NCI-H2107 treated with DMSO at 0.1 percent for 48 hours (cell line): ENCODE measurements at regions not wholly inside any gene's neighbourhood (a gene's known extent, or its start where the extent isn't known, plus 50 kb on each side); places are given as distances from the start of the nearest gene placed in this dataset.
A peak's percentile ranks its signal among the peaks of the same experiment; 100 is the strongest.
"Not testable (repeated sequence)": the region's sequence is repeated elsewhere in the genome, so short reads cannot be mapped to it uniquely, and the experiment has no call there.

Source experiments
- DNase-seq: peaks from one replicate; lab custom pipeline; 2025; ENCODE audit not compliant: unreplicated experiment; lab: John Stamatoyannopoulos, UW

GRCh38 chr5:74404574-74405508 lies 235.7 kb downstream of the ENC1 start:
- no peak for DNase-seq

GRCh38 chr5:74403771-74404170 lies 236.8 kb downstream of the ENC1 start:
- no peak for DNase-seq

- DNase-seq, result no peak
Observed at GRCh38 chr5:74402553-74402952, 238.0 kb downstream of the ENC1 start.

GRCh38 chr5:74401946-74402320 lies 238.6 kb downstream of the ENC1 start:
- DNase-seq, result no peak

- DNase-seq, result no peak
Observed at GRCh38 chr5:74401281-74401945, 239.1 kb downstream of the ENC1 start.

- no peak for DNase-seq
Observed at GRCh38 chr5:74400067-74400466, 240.5 kb downstream of the ENC1 start.

- DNase-seq, result no peak
Observed at GRCh38 chr5:74396913-74397622, 243.5 kb downstream of the ENC1 start.

GRCh38 chr5:74394916-74395880 lies 245.3 kb downstream of the ENC1 start:
- DNase-seq, result peak; percentile 26

- no peak for DNase-seq
Observed at GRCh38 chr5:74394528-74394915, 246.0 kb downstream of the ENC1 start.

- DNase-seq, result no peak
Observed at GRCh38 chr5:74393943-74394342, 246.6 kb downstream of the ENC1 start.

GRCh38 chr5:74392711-74393351 lies 247.7 kb downstream of the ENC1 start:
- DNase-seq, result no peak

- no peak for DNase-seq
Observed at GRCh38 chr5:74391410-74391809, 249.1 kb downstream of the ENC1 start.

GRCh38 chr5:74390822-74391221 lies 249.7 kb downstream of the ENC1 start:
- DNase-seq, result no peak

- DNase-seq, result no peak
Observed at GRCh38 chr5:74390306-74390637, 250.3 kb downstream of the ENC1 start.

GRCh38 chr5:74389531-74390305 lies 250.8 kb downstream of the ENC1 start:
- no peak for DNase-seq

- not testable (repeated sequence) for DNase-seq
Observed at GRCh38 chr5:74388411-74388810, 252.1 kb downstream of the ENC1 start.

GRCh38 chr5:74386571-74387334 lies 253.8 kb downstream of the ENC1 start:
- DNase-seq, result no peak

GRCh38 chr5:74384851-74385250 lies 255.7 kb downstream of the ENC1 start:
- no peak for DNase-seq
